GM21529 (cell line): ENCODE measurements at regions not wholly inside any gene's neighbourhood (a gene's known extent, or its start where the extent isn't known, plus 50 kb on each side); places are given as distances from the start of the nearest gene placed in this dataset.
"Not testable (repeated sequence)": the region's sequence is repeated elsewhere in the genome, so short reads cannot be mapped to it uniquely, and the experiment has no call there.

Source experiments
- ATAC-seq: cut with Tn5 transposase; IDR thresholded peaks from one replicate; pipeline ENCODE4 v1.9.1; 2021; ENCODE audit not compliant: unreplicated experiment

- ATAC-seq, result no peak
Measured at GRCh38 chr22:48923996-48924395, 903.7 kb downstream of the BRD1 start.

- no peak for ATAC-seq
Measured at GRCh38 chr22:48923165-48923865, 904.4 kb downstream of the BRD1 start.

- no peak for ATAC-seq
Measured at GRCh38 chr22:48921411-48921903, 906.2 kb downstream of the BRD1 start.

GRCh38 chr22:48920776-48921241, 906.9 kb downstream of the BRD1 start:
- ATAC-seq, result no peak

GRCh38 chr22:48919851-48920589, 907.7 kb downstream of the BRD1 start:
- no peak for ATAC-seq

GRCh38 chr22:48919187-48919590, 908.5 kb downstream of the BRD1 start:
- ATAC-seq, result no peak

- ATAC-seq, result no peak
Measured at GRCh38 chr22:48918585-48919186, 909.0 kb downstream of the BRD1 start.

- not testable (repeated sequence) for ATAC-seq
Measured at GRCh38 chr22:48912356-48913066, 915.2 kb downstream of the BRD1 start.

GRCh38 chr22:48911647-48912046, 916.0 kb downstream of the BRD1 start:
- not testable (repeated sequence) for ATAC-seq

GRCh38 chr22:48911067-48911466, 916.6 kb downstream of the BRD1 start:
- ATAC-seq, result not testable (repeated sequence)

GRCh38 chr22:48908547-48908946, 919.1 kb downstream of the BRD1 start:
- ATAC-seq, result no peak

GRCh38 chr22:48907591-48907990, 920.1 kb downstream of the BRD1 start:
- ATAC-seq, result no peak

GRCh38 chr22:48906216-48906835, 921.3 kb downstream of the BRD1 start:
- no peak for ATAC-seq

GRCh38 chr22:48905206-48905975, 922.3 kb downstream of the BRD1 start:
- no peak for ATAC-seq

- ATAC-seq, result no peak
Measured at GRCh38 chr22:48902983-48903650, 924.6 kb downstream of the BRD1 start.

GRCh38 chr22:48902001-48902869, 925.4 kb downstream of the BRD1 start:
- no peak for ATAC-seq

- ATAC-seq, result no peak
Measured at GRCh38 chr22:48901324-48901723, 926.3 kb downstream of the BRD1 start.

GRCh38 chr22:48900626-48901025, 927.0 kb downstream of the BRD1 start:
- ATAC-seq, result no peak

GRCh38 chr22:48900327-48900597, 927.4 kb downstream of the BRD1 start:
- no peak for ATAC-seq
